DND-41 (cell line): ENCODE measurements at regions not wholly inside any gene's neighbourhood (a gene's known extent, or its start where the extent isn't known, plus 50 kb on each side); places are given as distances from the start of the nearest gene placed in this dataset.

Source experiments
- ATAC-seq: fragments of 200-7000 bp; cut with Tn5 transposase; 3 replicates; pipeline ENCODE4 v1.9.1; 2021; ENCODE audit warnings: low read depth; ENCODE audit not compliant: insufficient read depth
- DNase-seq: peaks from one replicate; pipeline ENCODE4 v3.0.0-alpha.2; 2020
- H2AFZ ChIP-seq: 2 replicates; pipeline ENCODE4 v1.6.0; 2012; ENCODE audit warnings: low read depth, low read length
- H3K27ac ChIP-seq: 2 replicates; pipeline ENCODE4 v1.5.1; 2012; ENCODE audit warnings: low read length, inconsistent platforms
- H3K27me3 ChIP-seq: fragments of 200-600 bp; sonication (generic); 2 replicates; pipeline ENCODE4 v1.6.0; 2012; ENCODE audit warnings: low read length, mild to moderate bottlenecking, inconsistent platforms; ENCODE audit not compliant: insufficient read depth, poor library complexity
- H3K36me3 ChIP-seq: 2 replicates; pipeline ENCODE4 v1.5.1; 2012; ENCODE audit warnings: low read length, inconsistent platforms; ENCODE audit not compliant: insufficient read depth
- H3K4me1 ChIP-seq: 2 replicates; pipeline ENCODE4 v1.5.1; 2012; ENCODE audit warnings: mild to moderate bottlenecking, low read length; ENCODE audit not compliant: insufficient read depth
- H3K4me2 ChIP-seq: 2 replicates; pipeline ENCODE4 v1.6.0; 2012; ENCODE audit warnings: mild to moderate bottlenecking, moderate library complexity, low read length, inconsistent platforms; ENCODE audit not compliant: insufficient read depth
- H3K4me3 ChIP-seq, 2 experiments: fragments of 200-600 bp in 1 of 2; shearing (Covaris generic) in 1 of 2; 2 replicates each; pipeline ENCODE4 v1.5.1; 2012 to 2016; ENCODE audit warnings: inconsistent platforms in 2 of 2, low read length in 2 of 2, mild to moderate bottlenecking in 2 of 2, low read depth in 1 of 2, moderate library complexity in 1 of 2
- H3K79me2 ChIP-seq: 2 replicates; pipeline ENCODE4 v1.6.0; 2012; ENCODE audit warnings: low read length, inconsistent platforms; ENCODE audit not compliant: insufficient read depth
- H3K9ac ChIP-seq: 2 replicates; pipeline ENCODE4 v1.6.0; 2012; ENCODE audit warnings: low read depth, mild to moderate bottlenecking, inconsistent platforms, low read length, moderate library complexity
- H3K9me3 ChIP-seq: 2 replicates; pipeline ENCODE4 v1.5.1; 2012; ENCODE audit warnings: low read length, moderate library complexity, mild to moderate bottlenecking, inconsistent platforms; ENCODE audit not compliant: insufficient read depth, severe bottlenecking
- H4K20me1 ChIP-seq: 2 replicates; pipeline ENCODE4 v1.6.0; 2012; ENCODE audit warnings: low read length; ENCODE audit not compliant: insufficient read depth
- EZH2 ChIP-seq: IDR thresholded peaks from 3 replicates; pipeline ENCODE4 v1.6.1; 2012; ENCODE audit warnings: borderline replicate concordance, low read depth, mild to moderate bottlenecking, moderate library complexity, low read length, inconsistent platforms; ENCODE audit not compliant: severe bottlenecking
- TF ChIP-seq, protein P1 (sequence below): IDR thresholded peaks from 2 replicates; pipeline ENCODE4 v1.5.1; 2012; ENCODE audit warnings: borderline replicate concordance, low read length, moderate library complexity, mild to moderate bottlenecking; ENCODE audit not compliant: poor library complexity, severe bottlenecking; ENCODE audit errors: extremely low read depth

- no peaks in the 10 kb centered on the region for H3K9me3 ChIP-seq
- TF ChIP-seq, protein P1, sequence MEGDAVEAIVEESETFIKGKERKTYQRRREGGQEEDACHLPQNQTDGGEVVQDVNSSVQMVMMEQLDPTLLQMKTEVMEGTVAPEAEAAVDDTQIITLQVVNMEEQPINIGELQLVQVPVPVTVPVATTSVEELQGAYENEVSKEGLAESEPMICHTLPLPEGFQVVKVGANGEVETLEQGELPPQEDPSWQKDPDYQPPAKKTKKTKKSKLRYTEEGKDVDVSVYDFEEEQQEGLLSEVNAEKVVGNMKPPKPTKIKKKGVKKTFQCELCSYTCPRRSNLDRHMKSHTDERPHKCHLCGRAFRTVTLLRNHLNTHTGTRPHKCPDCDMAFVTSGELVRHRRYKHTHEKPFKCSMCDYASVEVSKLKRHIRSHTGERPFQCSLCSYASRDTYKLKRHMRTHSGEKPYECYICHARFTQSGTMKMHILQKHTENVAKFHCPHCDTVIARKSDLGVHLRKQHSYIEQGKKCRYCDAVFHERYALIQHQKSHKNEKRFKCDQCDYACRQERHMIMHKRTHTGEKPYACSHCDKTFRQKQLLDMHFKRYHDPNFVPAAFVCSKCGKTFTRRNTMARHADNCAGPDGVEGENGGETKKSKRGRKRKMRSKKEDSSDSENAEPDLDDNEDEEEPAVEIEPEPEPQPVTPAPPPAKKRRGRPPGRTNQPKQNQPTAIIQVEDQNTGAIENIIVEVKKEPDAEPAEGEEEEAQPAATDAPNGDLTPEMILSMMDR: no peak
- no peak for TF ChIP-seq EZH2
- H3K27me3 ChIP-seq: no peaks in the 10 kb centered on the region
- no peaks in the 10 kb centered on the region for H3K4me1 ChIP-seq
- H3K4me3 ChIP-seq: no peak overlapping the region
- H3K79me2 ChIP-seq: no peaks in the 10 kb centered on the region
- no peaks in the 10 kb centered on the region for H4K20me1 ChIP-seq
- no peak overlapping the region for H3K4me2 ChIP-seq
- no peak overlapping the region for H3K27ac ChIP-seq
- DNase-seq (no peak), ATAC-seq (no peak)
- no peak overlapping the region for H2AFZ ChIP-seq
- H3K36me3 ChIP-seq: no peaks in the 10 kb centered on the region
- no peak overlapping the region for H3K9ac ChIP-seq
These were observed 80.8 kb downstream of the PTGR3 start for GRCh38 chr18:75128051-75128605.

GRCh38 chr18:75127143-75128021, 81.6 kb downstream of the PTGR3 start:
- ATAC-seq: no peak
- no peak for DNase-seq
- Histone ChIP-seq H3K4me2 (no peak overlapping the region), H3K4me3 (no peak overlapping the region), H3K27me3 (no peaks in the 10 kb centered on the region), H3K9ac (no peak overlapping the region), H2AFZ (no peak overlapping the region), H3K79me2 (no peaks in the 10 kb centered on the region), H3K27ac (no peak overlapping the region), H3K36me3 (no peaks in the 10 kb centered on the region), H3K4me1 (no peaks in the 10 kb centered on the region), H4K20me1 (no peaks in the 10 kb centered on the region), H3K9me3 (no peaks in the 10 kb centered on the region)
- TF ChIP-seq, protein P1: no peak
- TF ChIP-seq EZH2: no peak

GRCh38 chr18:75125382-75126331, 83.3 kb downstream of the PTGR3 start:
- H3K4me1 ChIP-seq: no peaks in the 10 kb centered on the region
- no peak overlapping the region for H3K4me2 ChIP-seq
- no peak overlapping the region for H2AFZ ChIP-seq
- H3K9me3 ChIP-seq: no peaks in the 10 kb centered on the region
- no peak overlapping the region for H3K9ac ChIP-seq
- no peaks in the 10 kb centered on the region for H3K36me3 ChIP-seq
- DNase-seq (no peak), ATAC-seq (no peak)
- H4K20me1 ChIP-seq: no peaks in the 10 kb centered on the region
- TF ChIP-seq EZH2: no peak
- TF ChIP-seq, protein P1: no peak
- H3K27ac ChIP-seq: no peak overlapping the region
- no peaks in the 10 kb centered on the region for H3K27me3 ChIP-seq
- H3K4me3 ChIP-seq: no peak overlapping the region
- H3K79me2 ChIP-seq: no peaks in the 10 kb centered on the region
